ENCODE measurements at regions not wholly inside any gene's neighbourhood (a gene's known extent, or its start where the extent isn't known, plus 50 kb on each side); places are given as distances from the start of the nearest gene placed in this dataset.
A peak's percentile ranks its signal among the peaks of the same experiment; 100 is the strongest.
"Not testable (repeated sequence)": the region's sequence is repeated elsewhere in the genome, so short reads cannot be mapped to it uniquely, and the experiment has no call there.

- 0 to 100% (median 75%) methylated on average over 1 of the region's 1 CpG for WGBS, 10 experiments
- H3K4me3 ChIP-seq: no peak overlapping the region
- ATAC-seq (replicated peaks in 6 of 8): no peak
- H3K4me1 ChIP-seq (replicated peaks in 1 of 2): no peaks in the 10 kb centered on the region
- in situ Hi-C loops (cut with MboI; ENCODE audit: low pct_unique_long_range_greater_than_20kb in 2 of 9, low sequenced_read_pairs in 9 of 9, unreplicated experiment in 9 of 9): no loop called here
- H3K27ac ChIP-seq: no peak overlapping the region
Measured at GRCh38 chr5:121399879-121400278, 451.8 kb upstream of the FTMT start.

GRCh38 chr5:121408778-121409177 lies 442.9 kb upstream of the FTMT start:
- 60 to 67% (median 63%) methylated on average over 1 of the region's 1 CpG; no CpG with 5 or more reads in 7 of the 10 experiments for WGBS, 10 experiments
- H3K27ac ChIP-seq: no peak overlapping the region
- no peaks in the 10 kb centered on the region for H3K4me1 ChIP-seq (replicated peaks in 1 of 2)
- peak in 1 of 8 experiments; percentile 51 for ATAC-seq (replicated peaks in 6 of 8)
- in situ Hi-C loops (cut with MboI; ENCODE audit: low pct_unique_long_range_greater_than_20kb in 2 of 9, low sequenced_read_pairs in 9 of 9, unreplicated experiment in 9 of 9): no loop called here
- no peak overlapping the region for H3K4me3 ChIP-seq

- in situ Hi-C loops (cut with MboI; ENCODE audit: low pct_unique_long_range_greater_than_20kb in 2 of 9, low sequenced_read_pairs in 9 of 9, unreplicated experiment in 9 of 9): no loop called here
- no peaks in the 10 kb centered on the region for H3K4me1 ChIP-seq (replicated peaks in 1 of 2)
- 0 to 100% (median 46%) methylated on average over 1 of the region's 1 CpG; no CpG with 5 or more reads in 4 of the 10 experiments for WGBS, 10 experiments
- no peak overlapping the region for H3K4me3 ChIP-seq
- peak in 3 of 8 experiments; percentile 76 to 80 (median 79) for ATAC-seq (replicated peaks in 6 of 8)
- no peak overlapping the region for H3K27ac ChIP-seq
Measured at GRCh38 chr5:121415270-121415669, 436.4 kb upstream of the FTMT start.

- WGBS, 10 experiments: 0 to 92% (median 70%) methylated on average over 2 to 3 of the region's 3 CpGs; no CpG with 5 or more reads in 2 of the 10 experiments
- no peak for ATAC-seq (replicated peaks in 6 of 8)
- Histone ChIP-seq H3K27ac (no peak overlapping the region), H3K4me1 (replicated peaks in 1 of 2) (no peaks in the 10 kb centered on the region), H3K4me3 (no peak overlapping the region)
- in situ Hi-C loops (cut with MboI; ENCODE audit: low pct_unique_long_range_greater_than_20kb in 2 of 9, low sequenced_read_pairs in 9 of 9, unreplicated experiment in 9 of 9): no loop called here
Measured at GRCh38 chr5:121421646-121422045, 430.0 kb upstream of the FTMT start.

GRCh38 chr5:121424976-121425375 lies 426.7 kb upstream of the FTMT start:
- H3K27ac ChIP-seq: no peak overlapping the region
- 6 to 100% (median 92%) methylated on average over 1 to 2 of the region's 2 CpGs for WGBS, 10 experiments
- no peak overlapping the region for H3K4me3 ChIP-seq
- in situ Hi-C loops (cut with MboI; ENCODE audit: low pct_unique_long_range_greater_than_20kb in 2 of 9, low sequenced_read_pairs in 9 of 9, unreplicated experiment in 9 of 9): no loop called here
- no peaks in the 10 kb centered on the region for H3K4me1 ChIP-seq (replicated peaks in 1 of 2)
- peak in 2 of 8 experiments; percentile 23 to 37 for ATAC-seq (replicated peaks in 6 of 8)

- WGBS, 10 experiments: 29 to 100% (median 60%) methylated on average over 1 to 3 of the region's 4 CpGs; no CpG with 5 or more reads in 5 of the 10 experiments
- in situ Hi-C loops (cut with MboI; ENCODE audit: low pct_unique_long_range_greater_than_20kb in 2 of 9, low sequenced_read_pairs in 9 of 9, unreplicated experiment in 9 of 9): no loop called here
Measured at GRCh38 chr5:121426153-121426552, 425.5 kb upstream of the FTMT start.

GRCh38 chr5:121429761-121430160 lies 421.9 kb upstream of the FTMT start:
- Histone ChIP-seq H3K4me1 (replicated peaks in 1 of 2) (no peaks in the 10 kb centered on the region), H3K4me3 (no peak overlapping the region), H3K27ac (no peak overlapping the region)
- WGBS, 10 experiments: 0 to 100% (median 81%) methylated on average over 1 of the region's 1 CpG
- no peak for ATAC-seq (replicated peaks in 6 of 8)
- in situ Hi-C loops (cut with MboI; ENCODE audit: low pct_unique_long_range_greater_than_20kb in 2 of 9, low sequenced_read_pairs in 9 of 9, unreplicated experiment in 9 of 9): no loop called here

More at GRCh38 chr5:121426153-121426552, 425.5 kb upstream of the FTMT start:
- H3K4me3 ChIP-seq: no peak overlapping the region
- no peaks in the 10 kb centered on the region for H3K4me1 ChIP-seq (replicated peaks in 1 of 2)
- H3K27ac ChIP-seq: no peak overlapping the region
- no peak for ATAC-seq (replicated peaks in 6 of 8)

- 0 to 100% (median 44%) methylated on average over 1 to 3 of the region's 4 CpGs; no CpG with 5 or more reads in 2 of the 10 experiments for WGBS, 10 experiments
- Histone ChIP-seq H3K4me1 (replicated peaks in 1 of 2) (no peaks in the 10 kb centered on the region), H3K27ac (no peak overlapping the region), H3K4me3 (no peak overlapping the region)
- ATAC-seq (replicated peaks in 6 of 8): no peak
- in situ Hi-C loops (cut with MboI; ENCODE audit: low pct_unique_long_range_greater_than_20kb in 2 of 9, low sequenced_read_pairs in 9 of 9, unreplicated experiment in 9 of 9): no loop called here
Measured at GRCh38 chr5:121430538-121430937, 421.1 kb upstream of the FTMT start.

GRCh38 chr5:121445511-121445910 lies 406.2 kb upstream of the FTMT start:
- in situ Hi-C loops (cut with MboI; ENCODE audit: low pct_unique_long_range_greater_than_20kb in 2 of 9, low sequenced_read_pairs in 9 of 9, unreplicated experiment in 9 of 9): no loop called here
- Histone ChIP-seq H3K4me1 (replicated peaks in 1 of 2) (no peaks in the 10 kb centered on the region), H3K27ac (no peak overlapping the region), H3K4me3 (no peak overlapping the region)
- 0 to 100% (median 62%) methylated on average over 1 to 2 of the region's 2 CpGs; no CpG with 5 or more reads in 1 of the 10 experiments for WGBS, 10 experiments
- ATAC-seq (replicated peaks in 6 of 8): no peak

- no peaks in the 10 kb centered on the region for H3K4me1 ChIP-seq (replicated peaks in 1 of 2)
- no peak for ATAC-seq (replicated peaks in 6 of 8)
- H3K27ac ChIP-seq: no peak overlapping the region
- in situ Hi-C loops (cut with MboI; ENCODE audit: low pct_unique_long_range_greater_than_20kb in 2 of 9, low sequenced_read_pairs in 9 of 9, unreplicated experiment in 9 of 9): no loop called here
- 11 to 100% (median 76%) methylated on average over 2 to 3 of the region's 3 CpGs for WGBS, 10 experiments
- no peak overlapping the region for H3K4me3 ChIP-seq
Measured at GRCh38 chr5:121462441-121462840, 389.2 kb upstream of the FTMT start.

GRCh38 chr5:121471222-121471621 lies 380.5 kb upstream of the FTMT start:
- H3K4me3 ChIP-seq; in situ Hi-C loops (cut with MboI; ENCODE audit: low pct_unique_long_range_greater_than_20kb in 2 of 9, low sequenced_read_pairs in 9 of 9, unreplicated experiment in 9 of 9); H3K4me1 ChIP-seq (replicated peaks in 1 of 2); H3K27ac ChIP-seq; ATAC-seq (replicated peaks in 6 of 8): not testable (repeated sequence)

- no peak overlapping the region for H3K27ac ChIP-seq
- in situ Hi-C loops (cut with MboI; ENCODE audit: low pct_unique_long_range_greater_than_20kb in 2 of 9, low sequenced_read_pairs in 9 of 9, unreplicated experiment in 9 of 9): no loop called here
- WGBS, 10 experiments: 19 to 89% (median 59%) methylated on average over 2 to 3 of the region's 3 CpGs
- no peak for ATAC-seq (replicated peaks in 6 of 8)
- H3K4me1 ChIP-seq (replicated peaks in 1 of 2): no peaks in the 10 kb centered on the region
- H3K4me3 ChIP-seq: no peak overlapping the region
Measured at GRCh38 chr5:121478636-121479035, 373.0 kb upstream of the FTMT start.

GRCh38 chr5:121479337-121479736 lies 372.3 kb upstream of the FTMT start:
- peak in 1 of 8 experiments; percentile 64 for ATAC-seq (replicated peaks in 6 of 8)
- in situ Hi-C loops (cut with MboI; ENCODE audit: low pct_unique_long_range_greater_than_20kb in 2 of 9, low sequenced_read_pairs in 9 of 9, unreplicated experiment in 9 of 9): no loop called here

GRCh38 chr5:121485281-121485680 lies 366.4 kb upstream of the FTMT start:
- Histone ChIP-seq H3K4me3 (no peak overlapping the region), H3K4me1 (replicated peaks in 1 of 2) (no peaks in the 10 kb centered on the region), H3K27ac (no peak overlapping the region)
- no peak for ATAC-seq (replicated peaks in 6 of 8)
- in situ Hi-C loops (cut with MboI; ENCODE audit: low pct_unique_long_range_greater_than_20kb in 2 of 9, low sequenced_read_pairs in 9 of 9, unreplicated experiment in 9 of 9): no loop called here
- WGBS, 10 experiments: 42 to 100% (median 86%) methylated on average over 1 to 5 of the region's 5 CpGs; no CpG with 5 or more reads in 2 of the 10 experiments

More at GRCh38 chr5:121479337-121479736, 372.3 kb upstream of the FTMT start:
- Histone ChIP-seq H3K4me3 (no peak overlapping the region), H3K4me1 (replicated peaks in 1 of 2) (no peaks in the 10 kb centered on the region), H3K27ac (no peak overlapping the region)
